ENCODE measurements at regions not wholly inside any gene's neighbourhood (a gene's known extent, or its start where the extent isn't known, plus 50 kb on each side); places are given as distances from the start of the nearest gene placed in this dataset.

DNA sequence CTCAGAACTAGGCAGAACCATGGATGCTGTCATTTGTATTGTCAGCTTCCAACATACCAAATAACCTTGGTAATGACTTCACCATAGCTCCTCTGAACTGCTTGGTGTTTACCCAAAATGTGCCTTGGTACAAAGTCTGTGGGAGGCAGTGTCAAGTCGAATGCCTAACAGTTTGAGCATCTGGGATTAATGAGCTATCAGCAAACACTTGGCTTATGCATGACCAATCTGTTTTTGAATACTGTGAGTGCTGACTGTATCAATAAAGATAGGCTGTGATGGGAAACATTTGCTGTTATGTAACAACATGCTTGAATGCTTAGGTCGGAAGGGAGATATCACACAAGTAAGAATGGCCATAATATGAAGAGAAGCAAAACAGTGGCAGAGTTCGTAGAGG, 455.4 kb downstream of the CMPK2 start (continued):
- TF ChIP-seq, protein P1, sequence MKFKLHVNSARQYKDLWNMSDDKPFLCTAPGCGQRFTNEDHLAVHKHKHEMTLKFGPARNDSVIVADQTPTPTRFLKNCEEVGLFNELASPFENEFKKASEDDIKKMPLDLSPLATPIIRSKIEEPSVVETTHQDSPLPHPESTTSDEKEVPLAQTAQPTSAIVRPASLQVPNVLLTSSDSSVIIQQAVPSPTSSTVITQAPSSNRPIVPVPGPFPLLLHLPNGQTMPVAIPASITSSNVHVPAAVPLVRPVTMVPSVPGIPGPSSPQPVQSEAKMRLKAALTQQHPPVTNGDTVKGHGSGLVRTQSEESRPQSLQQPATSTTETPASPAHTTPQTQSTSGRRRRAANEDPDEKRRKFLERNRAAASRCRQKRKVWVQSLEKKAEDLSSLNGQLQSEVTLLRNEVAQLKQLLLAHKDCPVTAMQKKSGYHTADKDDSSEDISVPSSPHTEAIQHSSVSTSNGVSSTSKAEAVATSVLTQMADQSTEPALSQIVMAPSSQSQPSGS (CRISPR knock-in tag; IDR thresholded peaks at IDR 0.05; ENCODE audit: borderline replicate concordance, low read depth), result no peak
- TF ChIP-seq, protein P2, sequence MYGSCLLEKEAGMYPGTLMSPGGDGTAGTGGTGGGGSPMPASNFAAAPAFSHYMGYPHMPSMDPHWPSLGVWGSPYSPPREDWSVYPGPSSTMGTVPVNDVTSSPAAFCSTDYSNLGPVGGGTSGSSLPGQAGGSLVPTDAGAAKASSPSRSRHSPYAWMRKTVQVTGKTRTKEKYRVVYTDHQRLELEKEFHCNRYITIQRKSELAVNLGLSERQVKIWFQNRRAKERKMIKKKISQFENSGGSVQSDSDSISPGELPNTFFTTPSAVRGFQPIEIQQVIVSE (CRISPR knock-in tag; IDR thresholded peaks at IDR 0.05; ENCODE audit: borderline replicate concordance), result no peak
- TF ChIP-seq NR3C1 (CRISPR knock-in tag; conservative IDR thresholded peaks at IDR 0.05; ENCODE audit: low read depth), result no peak
- no peak for TF ChIP-seq HMGA2 (CRISPR knock-in tag; IDR thresholded peaks at IDR 0.05)
- TF ChIP-seq ATF1 (CRISPR knock-in tag; IDR thresholded peaks at IDR 0.05), result no peak
- no peak for TF ChIP-seq ZNF416 (CRISPR knock-in tag; IDR thresholded peaks at IDR 0.05)
- TF ChIP-seq, protein P3, sequence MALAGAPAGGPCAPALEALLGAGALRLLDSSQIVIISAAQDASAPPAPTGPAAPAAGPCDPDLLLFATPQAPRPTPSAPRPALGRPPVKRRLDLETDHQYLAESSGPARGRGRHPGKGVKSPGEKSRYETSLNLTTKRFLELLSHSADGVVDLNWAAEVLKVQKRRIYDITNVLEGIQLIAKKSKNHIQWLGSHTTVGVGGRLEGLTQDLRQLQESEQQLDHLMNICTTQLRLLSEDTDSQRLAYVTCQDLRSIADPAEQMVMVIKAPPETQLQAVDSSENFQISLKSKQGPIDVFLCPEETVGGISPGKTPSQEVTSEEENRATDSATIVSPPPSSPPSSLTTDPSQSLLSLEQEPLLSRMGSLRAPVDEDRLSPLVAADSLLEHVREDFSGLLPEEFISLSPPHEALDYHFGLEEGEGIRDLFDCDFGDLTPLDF (CRISPR knock-in tag; IDR thresholded peaks at IDR 0.05), result no peak
- TF ChIP-seq ZNF263 (CRISPR knock-in tag; IDR thresholded peaks at IDR 0.05; ENCODE audit: low read depth), result no peak
- no peak for TF ChIP-seq KAT7 (CRISPR knock-in tag; IDR thresholded peaks at IDR 0.05; ENCODE audit: borderline replicate concordance)
- TF ChIP-seq ZNF121 (CRISPR knock-in tag; IDR thresholded peaks at IDR 0.05), result no peak
- TF ChIP-seq ZNF423 (CRISPR knock-in tag; IDR thresholded peaks at IDR 0.05), result no peak
- no peak for TF ChIP-seq TEAD4 (CRISPR knock-in tag; IDR thresholded peaks at IDR 0.05)
- no peak for TF ChIP-seq TCF7 (CRISPR knock-in tag; IDR thresholded peaks at IDR 0.05; ENCODE audit: low read depth)
- no peak for TF ChIP-seq GRHL2 (CRISPR knock-in tag; IDR thresholded peaks at IDR 0.05; ENCODE audit: insufficient replicate concordance, severe bottlenecking)
- TF ChIP-seq, protein P4, sequence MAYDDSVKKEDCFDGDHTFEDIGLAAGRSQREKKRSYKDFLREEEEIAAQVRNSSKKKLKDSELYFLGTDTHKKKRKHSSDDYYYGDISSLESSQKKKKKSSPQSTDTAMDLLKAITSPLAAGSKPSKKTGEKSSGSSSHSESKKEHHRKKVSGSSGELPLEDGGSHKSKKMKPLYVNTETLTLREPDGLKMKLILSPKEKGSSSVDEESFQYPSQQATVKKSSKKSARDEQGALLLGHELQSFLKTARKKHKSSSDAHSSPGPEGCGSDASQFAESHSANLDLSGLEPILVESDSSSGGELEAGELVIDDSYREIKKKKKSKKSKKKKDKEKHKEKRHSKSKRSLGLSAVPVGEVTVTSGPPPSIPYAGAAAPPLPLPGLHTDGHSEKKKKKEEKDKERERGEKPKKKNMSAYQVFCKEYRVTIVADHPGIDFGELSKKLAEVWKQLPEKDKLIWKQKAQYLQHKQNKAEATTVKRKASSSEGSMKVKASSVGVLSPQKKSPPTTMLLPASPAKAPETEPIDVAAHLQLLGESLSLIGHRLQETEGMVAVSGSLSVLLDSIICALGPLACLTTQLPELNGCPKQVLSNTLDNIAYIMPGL (CRISPR knock-in tag; IDR thresholded peaks at IDR 0.05), result no peak

DNA sequence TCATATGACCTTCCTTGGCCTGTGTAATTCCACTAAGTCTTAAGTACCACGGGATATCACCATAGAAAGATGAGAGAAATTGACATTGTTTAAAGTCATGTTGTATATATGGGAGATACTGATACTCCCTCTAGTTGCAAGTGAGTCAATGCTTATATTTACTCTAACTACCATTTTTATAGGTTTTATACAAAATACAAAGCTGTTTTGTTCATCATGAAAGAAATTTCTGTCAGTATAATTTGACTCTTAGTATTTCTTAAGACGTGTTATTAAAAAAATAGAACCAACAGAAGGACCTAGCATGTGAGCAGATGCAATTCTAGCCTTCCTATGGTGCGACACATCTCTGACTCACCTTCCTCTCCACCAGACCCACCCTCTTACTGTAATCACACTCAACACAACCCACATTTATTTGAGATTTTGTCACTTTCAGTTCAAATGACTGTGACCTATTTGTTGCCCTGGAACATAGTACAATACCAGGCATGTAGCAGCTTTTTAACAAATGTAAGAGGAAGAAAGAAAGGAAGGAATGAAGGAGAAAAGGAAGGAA, 453.1 kb downstream of the CMPK2 start:
- Mint-ChIP-seq H3K27me3 (ENCODE audit: low read depth) (no peaks in the 10 kb centered on the region; the same call in 1 of the 2 replicates), H3K4me3 (no peak overlapping the region), H3K9me3 (peaks cover 92% of the 10 kb centered on the region), H3K36me3 (peaks cover 84% of the 10 kb centered on the region), H3K4me1 (no peaks in the 10 kb centered on the region), H3K27ac (no peak overlapping the region)
- TF ChIP-seq JAZF1 (CRISPR knock-in tag; IDR thresholded peaks at IDR 0.05) (no peak), NR1H2 (CRISPR knock-in tag; IDR thresholded peaks at IDR 0.05) (no peak), CREM (CRISPR knock-in tag; IDR thresholded peaks at IDR 0.05) (no peak), ETV6 (CRISPR knock-in tag; IDR thresholded peaks at IDR 0.05) (no peak), NFYB (CRISPR knock-in tag; conservative IDR thresholded peaks at IDR 0.05; ENCODE audit: low read depth) (no peak), ZNF317 (CRISPR knock-in tag; IDR thresholded peaks at IDR 0.05; ENCODE audit: borderline replicate concordance, low read depth) (no peak), IRF2 (CRISPR knock-in tag; IDR thresholded peaks at IDR 0.05; ENCODE audit: borderline replicate concordance, low read depth) (no peak), ZNF263 (CRISPR knock-in tag; IDR thresholded peaks at IDR 0.05; ENCODE audit: low read depth) (no peak)
- TF ChIP-seq, protein P5, sequence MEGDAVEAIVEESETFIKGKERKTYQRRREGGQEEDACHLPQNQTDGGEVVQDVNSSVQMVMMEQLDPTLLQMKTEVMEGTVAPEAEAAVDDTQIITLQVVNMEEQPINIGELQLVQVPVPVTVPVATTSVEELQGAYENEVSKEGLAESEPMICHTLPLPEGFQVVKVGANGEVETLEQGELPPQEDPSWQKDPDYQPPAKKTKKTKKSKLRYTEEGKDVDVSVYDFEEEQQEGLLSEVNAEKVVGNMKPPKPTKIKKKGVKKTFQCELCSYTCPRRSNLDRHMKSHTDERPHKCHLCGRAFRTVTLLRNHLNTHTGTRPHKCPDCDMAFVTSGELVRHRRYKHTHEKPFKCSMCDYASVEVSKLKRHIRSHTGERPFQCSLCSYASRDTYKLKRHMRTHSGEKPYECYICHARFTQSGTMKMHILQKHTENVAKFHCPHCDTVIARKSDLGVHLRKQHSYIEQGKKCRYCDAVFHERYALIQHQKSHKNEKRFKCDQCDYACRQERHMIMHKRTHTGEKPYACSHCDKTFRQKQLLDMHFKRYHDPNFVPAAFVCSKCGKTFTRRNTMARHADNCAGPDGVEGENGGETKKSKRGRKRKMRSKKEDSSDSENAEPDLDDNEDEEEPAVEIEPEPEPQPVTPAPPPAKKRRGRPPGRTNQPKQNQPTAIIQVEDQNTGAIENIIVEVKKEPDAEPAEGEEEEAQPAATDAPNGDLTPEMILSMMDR (IDR thresholded peaks at IDR 0.05), result no peak
- ChIA-PET POLR2A (no interaction called here), CTCF (no interaction called here)
- no peak for DNase-seq (ENCODE audit: low spot score)
- no peak for ATAC-seq

Measured in WTC11 (cell line).